ENCODE measurements at regions not wholly inside any gene's neighbourhood (a gene's known extent, or its start where the extent isn't known, plus 50 kb on each side); places are given as distances from the start of the nearest gene placed in this dataset.

DNA sequence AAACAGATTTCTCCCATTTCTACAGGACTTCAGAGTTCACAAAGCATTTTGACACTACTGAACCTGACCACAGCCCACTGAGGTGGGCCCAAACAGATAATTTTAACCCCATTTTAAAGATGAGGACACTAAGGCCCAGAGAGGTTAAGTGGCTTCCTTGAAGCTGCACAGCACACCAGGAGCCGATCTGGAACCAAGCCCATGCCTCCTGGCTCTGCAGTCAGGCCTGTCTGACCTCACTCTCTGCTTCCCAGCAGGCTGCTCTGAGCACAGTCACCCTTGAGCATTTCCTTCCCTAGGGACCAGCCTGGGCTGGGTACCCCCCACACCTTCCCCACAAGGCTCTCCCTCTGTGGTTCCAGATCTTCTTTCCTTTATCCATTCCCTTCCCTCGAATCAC lies 252.2 kb downstream of the ENGASE start:
- CTCF ChIA-PET: no interaction called here
- H3K9me3 Mint-ChIP-seq: no peaks in the 10 kb centered on the region
- H3K4me1 Mint-ChIP-seq: no peaks in the 10 kb centered on the region
- no peaks in the 10 kb centered on the region for H3K36me3 Mint-ChIP-seq
- no peak for DNase-seq
- H3K4me3 Mint-ChIP-seq: no peak overlapping the region
- peaks cover 10% of the 10 kb centered on the region for H3K27me3 Mint-ChIP-seq
- H3K27ac Mint-ChIP-seq: no peak overlapping the region

DNA sequence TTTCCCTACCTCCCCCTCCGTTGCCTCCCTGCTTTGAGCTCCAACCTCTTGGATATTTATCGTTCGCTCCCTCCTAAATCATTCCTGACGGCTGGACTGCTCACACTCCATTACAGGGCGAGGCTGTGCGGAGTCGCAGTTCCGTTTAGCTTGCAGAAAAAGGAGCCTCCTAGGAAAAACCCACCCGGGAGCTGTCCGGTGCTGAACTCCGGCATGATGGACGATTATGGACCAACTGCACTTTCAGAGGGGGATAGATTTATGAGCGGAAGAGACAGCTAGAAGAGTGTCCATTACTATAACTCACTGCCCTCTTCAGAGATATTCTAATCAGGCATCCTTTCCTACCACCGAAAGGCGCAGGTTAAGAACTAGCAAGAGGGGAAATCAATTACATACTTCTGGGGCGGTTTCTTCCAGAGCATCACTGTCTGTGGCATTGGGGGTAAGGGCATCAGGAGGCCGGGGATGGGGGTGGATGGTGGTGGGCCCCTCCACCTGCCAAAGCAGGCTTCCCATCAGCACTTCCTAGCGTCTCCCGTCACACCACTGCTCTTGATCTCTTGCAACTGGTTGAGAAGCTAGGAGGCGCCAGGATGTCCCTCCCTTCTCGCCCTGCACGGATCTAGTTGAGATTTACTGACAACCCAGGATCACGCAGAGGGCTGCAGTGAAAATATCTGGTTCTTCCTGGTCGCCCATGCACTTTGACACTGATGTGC lies 251.2 kb downstream of the ENGASE start:
- Mint-ChIP-seq H3K4me3 (no peak overlapping the region), H3K27ac (no peak overlapping the region), H3K4me1 (no peaks in the 10 kb centered on the region), H3K27me3 (peaks cover 10% of the 10 kb centered on the region), H3K9me3 (no peaks in the 10 kb centered on the region), H3K36me3 (no peaks in the 10 kb centered on the region)
- CTCF ChIA-PET: no interaction called here
- DNase-seq: no peak

DNA sequence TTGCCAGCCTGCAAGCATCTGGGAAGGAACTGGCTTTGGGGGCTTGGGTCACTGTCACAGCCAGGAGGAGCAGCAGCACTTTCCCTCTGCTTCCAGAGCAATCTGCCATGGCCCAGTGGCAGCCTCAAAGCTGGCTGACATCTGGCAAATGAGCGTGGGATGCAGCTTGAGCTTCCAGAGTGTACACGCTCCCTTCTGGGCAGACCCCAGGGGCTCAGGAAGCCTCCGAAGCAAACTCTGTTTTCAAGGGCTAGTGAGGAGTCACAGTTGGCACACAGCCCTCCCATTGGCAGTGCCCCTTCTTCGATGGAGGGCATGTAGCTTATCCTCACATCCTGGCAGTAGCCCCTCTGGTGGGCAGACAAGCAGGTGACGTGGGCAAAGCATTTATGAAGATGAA lies 249.6 kb downstream of the ENGASE start:
- Mint-ChIP-seq H3K36me3 (no peaks in the 10 kb centered on the region), H3K27ac (no peak overlapping the region), H3K9me3 (no peaks in the 10 kb centered on the region), H3K4me3 (no peak overlapping the region), H3K27me3 (peaks cover 14% of the 10 kb centered on the region), H3K4me1 (no peaks in the 10 kb centered on the region)
- CTCF ChIA-PET: no interaction called here
- no peak for DNase-seq

GRCh38 chr17:79323566-79323965 lies 248.9 kb downstream of the ENGASE start:
- peaks cover 14% of the 10 kb centered on the region for H3K27me3 Mint-ChIP-seq

DNA sequence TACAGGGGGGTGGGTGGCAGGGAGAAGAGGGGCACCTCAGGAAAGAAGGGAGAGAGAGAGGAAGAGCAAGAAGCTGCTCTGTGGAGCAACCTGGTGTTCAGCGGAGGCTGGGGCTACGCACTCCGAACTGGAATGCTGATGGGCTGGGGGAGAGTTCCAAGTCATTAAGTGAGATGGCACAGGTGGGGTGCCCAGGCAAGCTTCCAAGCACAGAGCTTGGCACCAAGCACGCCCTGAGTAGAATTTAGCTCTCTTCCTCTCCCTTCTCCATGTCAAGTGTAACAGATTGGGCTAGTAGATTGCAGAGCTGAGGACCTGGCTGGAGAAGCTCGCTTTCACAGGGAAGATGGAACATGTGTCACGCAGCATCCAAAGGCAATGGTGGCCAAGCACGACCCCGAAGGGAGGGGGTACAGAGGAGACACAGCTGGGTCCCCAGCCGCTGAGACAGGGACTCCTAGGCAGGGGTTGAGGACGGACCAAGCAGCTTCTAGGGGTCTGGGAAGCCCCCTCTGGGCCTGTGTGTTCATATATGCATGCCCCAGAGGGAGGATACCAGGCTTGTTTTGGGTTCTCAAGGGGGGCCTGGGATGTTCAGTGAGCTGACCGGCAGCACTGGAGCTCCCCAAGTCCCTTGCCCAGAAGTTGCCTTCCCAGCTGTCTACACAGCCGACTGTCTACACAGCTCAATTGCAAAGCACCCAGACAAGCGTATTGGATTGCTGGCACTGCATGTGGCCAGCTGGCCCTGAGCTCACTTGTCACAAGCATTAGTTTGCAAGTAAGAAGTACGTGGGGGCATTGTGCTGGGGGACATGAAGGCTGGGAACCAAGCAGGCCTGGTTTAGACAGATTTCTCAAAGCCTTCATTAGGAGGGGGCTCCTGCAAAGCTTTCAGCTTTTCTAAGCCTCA lies 247.8 kb downstream of the ENGASE start:
- Mint-ChIP-seq H3K27me3 (peaks cover 18% of the 10 kb centered on the region), H3K27ac (no peak overlapping the region), H3K36me3 (no peaks in the 10 kb centered on the region), H3K4me3 (no peak overlapping the region), H3K9me3 (no peaks in the 10 kb centered on the region), H3K4me1 (no peaks in the 10 kb centered on the region)
- no peak for DNase-seq
- CTCF ChIA-PET: interaction anchor here (1.7 kb wide), 1 partner anchor 71 kb away, joined by 5 read pairs; no protein-coding TSS in a partner anchor

More at GRCh38 chr17:79323566-79323965, 248.9 kb downstream of the ENGASE start:
- CTCF ChIA-PET: no interaction called here
- no peak for DNase-seq
- Mint-ChIP-seq H3K27ac (no peak overlapping the region), H3K4me1 (no peaks in the 10 kb centered on the region), H3K36me3 (no peaks in the 10 kb centered on the region), H3K9me3 (no peaks in the 10 kb centered on the region), H3K4me3 (no peak overlapping the region)

DNA sequence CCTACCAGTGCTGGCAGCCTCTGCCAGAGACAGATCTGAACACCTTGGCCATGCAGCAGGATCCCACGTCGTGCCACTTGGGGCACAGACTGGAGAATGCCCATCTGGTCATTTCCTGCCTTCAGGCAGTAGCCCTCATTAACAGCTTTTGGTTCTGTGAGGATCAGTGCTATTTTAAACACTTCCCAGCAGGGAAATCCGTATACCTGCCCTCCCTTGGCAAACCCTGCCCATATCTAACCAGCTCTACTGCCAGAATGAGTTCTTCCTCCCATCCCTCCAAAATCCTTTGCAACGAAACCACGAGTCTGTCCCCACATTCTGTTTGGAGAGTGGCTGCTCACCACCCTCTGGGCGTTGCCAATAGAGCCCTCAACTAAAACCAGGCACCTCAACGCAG lies 245.7 kb downstream of the ENGASE start:
- H3K27me3 Mint-ChIP-seq: peaks cover 28% of the 10 kb centered on the region
- no peaks in the 10 kb centered on the region for H3K36me3 Mint-ChIP-seq

DNA sequence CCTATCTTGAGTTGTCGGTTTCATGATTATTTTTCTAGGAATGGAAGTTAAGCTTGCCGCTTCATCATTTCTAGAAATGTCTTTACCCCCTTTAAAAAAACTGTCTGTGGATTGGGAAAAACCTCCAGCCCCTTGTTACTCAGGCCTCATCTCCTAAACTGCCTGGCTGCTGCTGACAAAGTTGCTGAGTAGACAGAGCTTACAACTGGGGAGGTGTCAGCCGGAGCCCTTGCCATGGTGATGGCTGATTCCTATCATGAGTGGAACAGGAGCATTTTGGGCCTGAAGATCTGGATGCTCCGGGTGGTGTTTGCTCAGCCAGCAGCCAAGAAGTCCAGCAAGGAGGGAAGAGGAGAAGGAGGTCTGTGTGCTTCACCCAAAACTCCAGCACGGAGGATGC lies 243.3 kb downstream of the ENGASE start:
- Mint-ChIP-seq H3K4me1 (no peaks in the 10 kb centered on the region), H3K9me3 (no peaks in the 10 kb centered on the region), H3K4me3 (no peak overlapping the region), H3K27ac (no peak overlapping the region), H3K36me3 (no peaks in the 10 kb centered on the region), H3K27me3 (peaks cover 48% of the 10 kb centered on the region)
- DNase-seq: no peak
- CTCF ChIA-PET: no interaction called here

More for the DNA sequence above, 245.7 kb downstream of the ENGASE start:
- Mint-ChIP-seq H3K4me1 (no peaks in the 10 kb centered on the region), H3K27ac (no peak overlapping the region), H3K9me3 (no peaks in the 10 kb centered on the region), H3K4me3 (no peak overlapping the region)
- DNase-seq: no peak
- CTCF ChIA-PET: no interaction called here

DNA sequence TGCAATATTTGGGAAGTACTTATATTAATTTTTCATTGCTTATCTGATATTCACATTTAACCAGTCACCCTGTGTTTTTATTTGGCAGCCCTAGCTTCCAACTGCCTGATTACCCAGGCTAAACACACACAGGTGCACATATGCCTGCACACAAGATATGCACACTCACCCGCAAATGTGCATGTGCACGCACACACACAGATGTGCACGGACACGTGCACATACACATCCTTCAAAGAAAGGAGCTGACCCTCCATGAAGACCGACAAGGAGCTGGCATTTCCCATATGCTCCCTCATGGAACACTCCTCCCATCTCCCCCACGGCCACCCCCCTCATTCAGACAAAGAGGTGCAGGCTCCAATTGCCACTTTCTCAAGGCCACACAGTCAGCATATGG lies 242.2 kb downstream of the ENGASE start:
- Mint-ChIP-seq H3K27me3 (peaks cover 58% of the 10 kb centered on the region), H3K4me3 (no peak overlapping the region), H3K9me3 (no peaks in the 10 kb centered on the region), H3K27ac (no peak overlapping the region), H3K36me3 (no peaks in the 10 kb centered on the region), H3K4me1 (no peaks in the 10 kb centered on the region)
- CTCF ChIA-PET: interaction anchor here (0.9 kb wide), 1 partner anchor 229 kb away, joined by 3 read pairs; no protein-coding TSS in a partner anchor
- DNase-seq: no peak

GRCh38 chr17:79315358-79316105 lies 240.9 kb downstream of the ENGASE start:
- CTCF ChIA-PET: no interaction called here
- no peak for DNase-seq
- Mint-ChIP-seq H3K27ac (no peak overlapping the region), H3K27me3 (peaks cover 57% of the 10 kb centered on the region), H3K4me1 (no peaks in the 10 kb centered on the region), H3K36me3 (no peaks in the 10 kb centered on the region), H3K9me3 (no peaks in the 10 kb centered on the region), H3K4me3 (no peak overlapping the region)

- H3K36me3 Mint-ChIP-seq: no peaks in the 10 kb centered on the region
- H3K27me3 Mint-ChIP-seq: peaks cover 58% of the 10 kb centered on the region
- no peak for DNase-seq
- H3K9me3 Mint-ChIP-seq: no peaks in the 10 kb centered on the region
- CTCF ChIA-PET: no interaction called here
- H3K4me3 Mint-ChIP-seq: no peak overlapping the region
- H3K27ac Mint-ChIP-seq: no peak overlapping the region
- no peaks in the 10 kb centered on the region for H3K4me1 Mint-ChIP-seq
Observed at GRCh38 chr17:79314617-79315357, 240.2 kb downstream of the ENGASE start.

DNA sequence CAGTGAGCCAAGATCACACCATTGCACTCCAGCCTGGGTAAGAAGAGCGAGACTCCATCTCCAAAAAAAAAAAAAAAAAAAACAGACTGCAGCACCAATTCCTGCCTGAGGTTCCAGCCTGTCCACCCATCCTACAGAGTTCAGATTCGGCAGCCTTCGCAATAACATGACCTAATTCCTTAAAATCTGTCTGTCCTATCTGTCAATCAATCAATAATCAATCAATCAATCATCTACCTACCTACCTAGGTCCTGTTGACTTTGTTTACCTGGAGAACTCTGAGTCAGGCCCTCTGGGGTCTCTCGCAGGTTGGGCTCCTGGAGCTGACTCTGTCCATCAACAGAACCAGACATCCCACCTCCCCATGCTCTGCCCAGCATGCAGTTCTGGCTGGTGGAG lies 236.7 kb downstream of the ENGASE start:
- Mint-ChIP-seq H3K27me3 (peaks cover 50% of the 10 kb centered on the region), H3K4me3 (no peak overlapping the region), H3K27ac (no peak overlapping the region), H3K4me1 (no peaks in the 10 kb centered on the region), H3K36me3 (no peaks in the 10 kb centered on the region), H3K9me3 (no peaks in the 10 kb centered on the region)
- CTCF ChIA-PET: no interaction called here
- DNase-seq: no peak

DNA sequence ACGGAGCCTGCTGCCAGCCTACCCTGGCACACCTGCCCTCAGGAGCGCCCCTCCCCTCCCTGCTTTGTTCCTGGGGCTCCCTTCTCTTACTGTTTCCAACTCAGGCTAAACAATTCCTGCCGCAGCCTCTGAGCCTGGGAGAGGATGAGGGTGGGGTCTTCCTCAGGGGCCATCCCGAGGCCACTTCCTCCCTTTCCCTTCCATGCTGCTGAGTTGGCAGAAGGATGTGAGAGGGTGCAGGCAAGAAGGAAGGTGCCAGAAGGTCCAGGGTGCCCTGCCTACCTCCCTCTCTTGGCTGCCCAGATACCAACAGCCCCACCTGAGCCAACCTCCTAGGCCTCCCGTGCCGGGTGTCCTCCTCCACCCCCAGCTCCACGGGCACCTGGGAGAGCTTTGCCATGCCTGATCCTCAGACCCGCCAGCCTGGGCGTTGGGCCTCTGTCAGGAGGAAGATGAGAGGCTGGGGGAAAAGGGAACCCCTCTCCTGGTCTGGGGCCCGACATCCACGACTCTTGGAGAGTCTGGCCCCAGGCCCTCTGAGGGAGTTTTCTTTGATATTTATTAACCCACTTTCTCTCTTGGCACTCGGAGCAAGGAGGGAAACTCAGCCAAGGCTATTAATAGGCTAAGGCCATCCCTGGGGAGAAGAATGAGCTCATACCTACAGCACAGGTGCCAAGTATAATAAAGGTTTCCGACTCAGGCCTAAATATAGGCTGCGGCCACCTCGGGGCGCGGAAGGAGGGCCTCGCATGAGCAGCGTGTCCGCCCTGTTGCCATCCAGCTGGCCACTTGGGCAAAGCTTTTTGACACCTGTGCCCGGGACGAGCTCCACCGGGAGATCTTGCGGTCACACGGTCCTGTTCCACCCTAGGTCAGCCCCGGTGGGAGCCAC lies 232.0 kb downstream of the ENGASE start:
- no peak overlapping the region for H3K4me3 Mint-ChIP-seq

DNA sequence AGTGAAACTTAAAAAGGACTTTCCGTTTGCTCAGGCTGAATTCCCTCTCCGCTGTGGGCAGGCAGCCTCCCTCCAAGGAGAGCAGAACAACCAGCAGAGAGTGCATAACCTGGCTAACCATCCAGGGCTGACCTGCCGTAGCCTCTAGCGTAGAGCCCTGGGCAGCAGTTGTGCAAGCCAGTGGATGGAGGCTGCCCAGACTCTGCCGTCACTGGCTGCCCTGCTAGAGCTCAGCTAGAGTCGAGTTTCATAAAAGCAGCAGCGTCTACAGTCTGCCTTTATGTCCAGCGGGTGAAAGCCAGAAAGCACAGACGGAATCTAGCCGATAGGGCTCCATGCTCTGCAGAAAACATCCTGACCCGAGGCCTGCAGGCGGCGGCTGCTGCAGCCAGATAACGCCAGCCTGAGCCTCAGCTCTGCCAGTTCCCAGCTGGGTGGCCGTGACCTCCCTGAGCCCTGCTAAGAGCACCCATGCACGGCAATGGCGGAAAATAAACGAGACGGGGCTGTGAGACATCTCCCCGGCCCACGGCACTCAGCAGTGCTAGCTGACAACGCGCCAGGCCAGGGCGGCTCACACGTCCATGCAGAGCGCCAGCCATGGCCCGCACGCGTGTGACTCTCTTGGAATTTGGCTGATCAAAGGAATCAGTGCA lies 231.3 kb downstream of the ENGASE start:
- DNase-seq: no peak
- no peaks in the 10 kb centered on the region for H3K9me3 Mint-ChIP-seq
- H3K36me3 Mint-ChIP-seq: no peaks in the 10 kb centered on the region
- CTCF ChIA-PET: no interaction called here
- H3K4me1 Mint-ChIP-seq: no peaks in the 10 kb centered on the region
- H3K27me3 Mint-ChIP-seq: peaks cover 29% of the 10 kb centered on the region
- H3K4me3 Mint-ChIP-seq: no peak overlapping the region
- H3K27ac Mint-ChIP-seq: no peak overlapping the region

More for the DNA sequence above, 232.0 kb downstream of the ENGASE start:
- CTCF ChIA-PET: no interaction called here
- DNase-seq: no peak
- Mint-ChIP-seq H3K27ac (no peak overlapping the region), H3K4me1 (no peaks in the 10 kb centered on the region), H3K36me3 (no peaks in the 10 kb centered on the region), H3K9me3 (no peaks in the 10 kb centered on the region), H3K27me3 (peaks cover 29% of the 10 kb centered on the region)
